MG63 (cell line): ENCODE measurements at regions not wholly inside any gene's neighbourhood (a gene's known extent, or its start where the extent isn't known, plus 50 kb on each side); places are given as distances from the start of the nearest gene placed in this dataset.
"Not testable (repeated sequence)": the region's sequence is repeated elsewhere in the genome, so short reads cannot be mapped to it uniquely, and the experiment has no call there.

Source experiments
- DNase-seq: peaks from one replicate; pipeline ENCODE4 v3.0.0-alpha.2; 2020
- H3K27me3 ChIP-seq: fragments of 250-450 bp; sonication (Bioruptor Pico); 2 replicates; pipeline ENCODE4 v1.5.1; 2020; ENCODE audit warnings: mild to moderate bottlenecking, moderate library complexity
- H3K36me3 ChIP-seq: fragments of 250-450 bp; sonication (Bioruptor Pico); 2 replicates; pipeline ENCODE4 v1.5.1; 2020; ENCODE audit warnings: mild to moderate bottlenecking, moderate library complexity
- H3K4me3 ChIP-seq: fragments of 250-450 bp; sonication (Bioruptor Pico); 2 replicates; pipeline ENCODE4 v1.5.1; 2020; ENCODE audit warnings: mild to moderate bottlenecking, moderate library complexity
- H3K9me3 ChIP-seq: fragments of 250-450 bp; sonication (Bioruptor Pico); 2 replicates; pipeline ENCODE4 v1.5.1; 2020; ENCODE audit warnings: mild to moderate bottlenecking, moderate library complexity

DNA sequence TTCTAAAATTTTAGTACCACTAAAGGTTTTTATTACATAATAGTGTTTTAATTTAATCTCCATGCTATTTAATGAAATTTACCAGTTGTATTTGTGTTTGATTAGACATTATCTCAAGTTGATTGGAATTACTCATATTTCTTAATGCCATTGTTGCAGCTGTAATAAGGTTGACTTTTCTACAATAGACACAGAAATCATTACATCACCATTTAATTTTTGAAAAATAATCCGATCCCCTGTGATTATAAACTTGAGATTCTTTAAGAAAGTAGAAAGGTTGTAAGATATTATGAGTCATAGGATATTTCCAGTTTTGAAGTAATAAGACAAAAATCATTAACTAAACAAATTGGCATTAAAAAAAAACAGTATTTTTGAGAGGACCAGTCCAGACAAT, 161.4 kb downstream of the PRL start:
- no peak for DNase-seq
- Histone ChIP-seq H3K9me3 (no peaks in the 10 kb centered on the region; the same call in 1 of the 2 replicates), H3K27me3 (no peaks in the 10 kb centered on the region), H3K4me3 (no peak overlapping the region), H3K36me3 (no peaks in the 10 kb centered on the region)

DNA sequence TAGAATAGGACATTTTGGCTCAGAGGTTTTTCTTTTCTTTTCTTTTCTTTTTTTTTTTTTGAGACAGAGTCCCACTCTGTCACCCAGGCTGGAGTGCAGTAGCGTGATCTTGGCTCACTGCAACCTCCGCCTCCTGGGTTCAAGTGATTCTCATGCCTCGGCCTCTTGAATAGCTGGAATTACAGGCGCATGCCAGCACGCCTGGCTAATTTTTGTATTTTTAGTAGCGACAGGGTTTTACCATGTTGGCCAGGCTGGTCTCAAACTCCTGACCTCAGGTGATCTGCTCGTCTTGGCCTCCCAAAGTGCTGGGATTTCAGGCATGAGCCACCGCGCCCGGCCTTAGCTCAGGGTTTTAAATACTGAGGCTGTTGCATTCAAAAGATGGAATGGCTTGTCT, 156.1 kb downstream of the PRL start:
- not testable (repeated sequence) for H3K36me3 ChIP-seq, DNase-seq, H3K27me3 ChIP-seq, H3K4me3 ChIP-seq, H3K9me3 ChIP-seq

- no peaks in the 10 kb centered on the region for H3K36me3 ChIP-seq
- H3K4me3 ChIP-seq, result no peak overlapping the region
- no peaks in the 10 kb centered on the region for H3K27me3 ChIP-seq
- no peak for DNase-seq
- no peaks in the 10 kb centered on the region for H3K9me3 ChIP-seq
Measured at GRCh38 chr6:22141241-22141745, 155.5 kb downstream of the PRL start.

- no peaks in the 10 kb centered on the region for H3K36me3 ChIP-seq
- DNase-seq, result no peak
- no peaks in the 10 kb centered on the region for H3K27me3 ChIP-seq
- H3K9me3 ChIP-seq, result no peaks in the 10 kb centered on the region
- H3K4me3 ChIP-seq, result no peak overlapping the region
Measured at GRCh38 chr6:22142856-22143255, 154.0 kb downstream of the PRL start.

GRCh38 chr6:22145376-22145775, 151.5 kb downstream of the PRL start:
- Histone ChIP-seq H3K27me3 (no peaks in the 10 kb centered on the region), H3K9me3 (no peaks in the 10 kb centered on the region), H3K4me3 (no peak overlapping the region), H3K36me3 (no peaks in the 10 kb centered on the region)
- DNase-seq, result no peak

DNA sequence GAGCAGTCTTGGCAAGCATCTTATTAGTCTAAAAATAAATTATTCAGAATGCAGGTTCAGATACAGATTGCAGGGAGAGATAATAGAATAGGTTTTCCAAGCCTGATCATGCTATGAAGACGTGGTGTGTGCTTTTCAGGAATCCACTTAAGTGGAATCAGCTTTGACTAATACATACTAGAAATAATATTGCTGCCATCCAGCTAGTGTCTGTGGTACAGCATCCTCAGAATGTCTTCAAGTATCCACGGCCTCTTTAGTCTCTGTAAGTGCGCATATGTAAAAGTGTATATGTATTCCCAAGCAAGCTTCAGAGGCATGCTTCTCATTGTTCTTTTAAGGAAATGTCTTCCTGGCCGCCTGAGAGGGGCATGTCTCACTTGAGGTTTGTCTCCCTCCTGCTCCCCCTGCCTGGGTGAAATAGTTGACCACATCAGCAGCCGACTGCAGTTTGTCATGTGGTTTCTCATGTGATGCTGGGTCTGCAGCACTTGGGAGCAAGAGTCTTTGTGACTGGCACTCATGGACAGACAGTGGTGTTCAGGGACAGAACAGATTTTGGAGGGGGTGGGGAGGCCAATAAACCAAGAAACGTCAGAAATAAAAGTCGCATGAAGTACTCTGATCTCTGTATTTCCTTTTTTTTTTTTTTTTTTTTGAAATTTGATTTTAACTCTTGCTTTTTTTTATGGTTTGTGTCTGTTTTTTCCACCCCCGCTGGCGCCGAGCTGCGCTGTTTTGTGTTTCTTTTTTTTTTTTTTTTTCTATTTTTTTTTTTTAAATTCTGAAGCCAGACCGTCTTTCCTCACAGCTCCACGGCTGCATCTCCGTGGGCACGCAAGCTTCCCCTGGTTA, 150.8 kb downstream of the PRL start:
- Histone ChIP-seq H3K27me3 (no peaks in the 10 kb centered on the region), H3K4me3 (peak overlapping the region; percentile 30; the same call in 1 of the 2 replicates), H3K36me3 (no peaks in the 10 kb centered on the region), H3K9me3 (no peaks in the 10 kb centered on the region)
- no peak for DNase-seq

- no peaks in the 10 kb centered on the region for H3K9me3 ChIP-seq
- H3K27me3 ChIP-seq, result no peaks in the 10 kb centered on the region
- peak overlapping the region; percentile 30 for H3K4me3 ChIP-seq
- no peak for DNase-seq
- no peaks in the 10 kb centered on the region for H3K36me3 ChIP-seq
Measured at GRCh38 chr6:22146678-22146930, 150.2 kb downstream of the PRL start.

- H3K4me3 ChIP-seq, result peak overlapping the region; percentile 30
- peak; percentile 4 for DNase-seq
- no peaks in the 10 kb centered on the region for H3K27me3 ChIP-seq
- no peaks in the 10 kb centered on the region for H3K36me3 ChIP-seq
- no peaks in the 10 kb centered on the region for H3K9me3 ChIP-seq
Measured at GRCh38 chr6:22146931-22147701, 149.7 kb downstream of the PRL start.

GRCh38 chr6:22147921-22148776, 148.7 kb downstream of the PRL start:
- Histone ChIP-seq H3K4me3 (no peak overlapping the region), H3K36me3 (no peaks in the 10 kb centered on the region), H3K27me3 (no peaks in the 10 kb centered on the region), H3K9me3 (no peaks in the 10 kb centered on the region)
- DNase-seq, result peak; percentile 54

- Histone ChIP-seq H3K27me3 (no peaks in the 10 kb centered on the region), H3K9me3 (no peaks in the 10 kb centered on the region), H3K4me3 (no peak overlapping the region), H3K36me3 (no peaks in the 10 kb centered on the region)
- DNase-seq, result no peak
Measured at GRCh38 chr6:22149096-22149495, 147.7 kb downstream of the PRL start.

DNA sequence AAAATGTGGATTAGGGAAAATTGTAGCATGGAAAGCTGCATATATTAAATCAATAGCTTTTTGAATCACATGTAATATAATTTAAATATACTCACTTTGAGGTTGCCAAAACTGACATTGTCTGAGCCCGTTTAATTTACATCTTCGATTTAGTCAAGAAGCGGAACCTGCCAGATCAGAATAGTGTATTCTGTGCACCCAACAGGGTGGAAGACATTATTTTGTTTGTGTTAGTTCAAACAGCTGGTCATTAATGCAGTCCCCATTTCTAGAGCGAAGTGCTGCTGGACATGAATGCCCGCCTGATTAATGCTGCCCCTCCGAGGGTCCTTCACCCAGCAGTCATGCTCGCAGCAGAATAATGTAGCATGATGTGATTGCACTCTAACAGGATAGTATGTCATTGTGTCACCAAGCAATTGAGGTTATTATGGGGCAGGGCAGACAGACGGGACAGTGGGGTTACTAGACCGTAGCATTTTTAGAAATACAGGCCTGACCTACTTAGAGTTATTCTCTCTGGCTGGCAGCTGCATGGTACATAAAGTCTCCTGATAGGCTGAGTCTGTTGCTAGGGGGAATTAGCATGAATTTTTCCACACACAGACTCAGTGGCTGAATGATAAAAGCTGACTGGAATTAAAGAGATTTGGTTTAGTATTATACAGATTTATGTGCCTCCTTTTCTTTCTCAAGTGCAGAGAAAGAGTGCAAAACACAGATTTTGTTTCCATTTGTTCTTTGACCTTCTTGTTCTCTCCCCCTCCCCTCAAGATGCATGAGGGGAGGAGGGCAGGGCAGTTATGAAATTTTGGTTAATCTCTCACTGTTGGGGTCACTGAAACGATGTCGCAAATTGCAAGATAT, 147.1 kb downstream of the PRL start:
- no peaks in the 10 kb centered on the region for H3K36me3 ChIP-seq
- H3K9me3 ChIP-seq, result no peaks in the 10 kb centered on the region
- H3K27me3 ChIP-seq, result no peaks in the 10 kb centered on the region
- H3K4me3 ChIP-seq, result no peak overlapping the region
- no peak for DNase-seq

DNA sequence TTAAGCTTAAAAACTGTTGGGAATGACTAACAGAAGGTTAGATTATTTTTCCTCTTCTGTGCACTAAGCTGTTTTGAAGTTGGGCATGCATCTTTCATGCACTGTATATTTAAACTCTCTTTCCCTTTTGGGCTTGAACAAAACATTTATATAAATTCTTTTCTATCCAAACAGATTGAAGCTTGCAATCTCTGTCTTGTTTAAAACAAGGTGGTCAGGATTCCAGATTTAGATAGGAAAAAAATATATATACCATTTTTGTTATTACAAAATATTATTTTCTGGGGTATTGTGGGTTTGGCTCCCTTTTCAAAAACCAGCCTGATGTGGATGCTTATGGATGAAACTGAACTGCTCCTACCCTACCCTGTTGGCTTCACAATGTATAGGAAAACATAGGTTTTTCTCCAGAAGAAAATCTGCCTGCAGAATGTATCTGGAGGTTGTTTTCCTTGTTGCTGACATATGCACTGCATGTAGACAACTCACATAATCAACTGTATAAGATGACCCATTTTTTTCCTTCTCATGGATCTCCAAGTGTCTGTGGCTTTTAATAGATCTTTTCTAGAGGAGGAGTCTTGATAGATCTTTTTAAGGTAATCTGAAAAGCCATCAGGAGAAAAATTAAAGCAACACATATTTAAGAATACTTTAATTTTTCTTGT, 146.3 kb downstream of the PRL start:
- no peaks in the 10 kb centered on the region for H3K27me3 ChIP-seq
- no peak for DNase-seq
- H3K9me3 ChIP-seq, result no peaks in the 10 kb centered on the region

DNA sequence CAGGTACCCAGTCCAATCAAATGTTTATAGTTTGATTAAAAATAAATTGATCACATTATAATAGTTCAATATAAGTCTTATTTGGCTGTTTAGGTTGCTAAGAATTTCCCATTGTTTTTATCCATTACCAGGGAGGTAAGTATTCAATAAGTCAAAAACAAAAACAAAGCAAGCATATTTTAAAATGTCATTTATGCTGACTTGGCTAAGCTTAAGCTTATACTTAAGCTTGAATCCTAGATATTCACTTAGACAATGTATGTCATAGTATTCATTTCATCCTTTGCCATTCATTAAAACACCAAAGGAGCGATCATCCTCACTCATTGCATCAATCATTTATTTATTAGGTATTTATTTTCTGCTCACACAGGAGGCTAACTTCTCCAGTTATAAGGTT, 144.9 kb downstream of the PRL start:
- no peak overlapping the region for H3K4me3 ChIP-seq
- H3K27me3 ChIP-seq, result no peaks in the 10 kb centered on the region
- H3K36me3 ChIP-seq, result no peaks in the 10 kb centered on the region
- H3K9me3 ChIP-seq, result no peaks in the 10 kb centered on the region
- no peak for DNase-seq

More for the DNA sequence above, 146.3 kb downstream of the PRL start:
- Histone ChIP-seq H3K36me3 (no peaks in the 10 kb centered on the region), H3K4me3 (no peak overlapping the region)

DNA sequence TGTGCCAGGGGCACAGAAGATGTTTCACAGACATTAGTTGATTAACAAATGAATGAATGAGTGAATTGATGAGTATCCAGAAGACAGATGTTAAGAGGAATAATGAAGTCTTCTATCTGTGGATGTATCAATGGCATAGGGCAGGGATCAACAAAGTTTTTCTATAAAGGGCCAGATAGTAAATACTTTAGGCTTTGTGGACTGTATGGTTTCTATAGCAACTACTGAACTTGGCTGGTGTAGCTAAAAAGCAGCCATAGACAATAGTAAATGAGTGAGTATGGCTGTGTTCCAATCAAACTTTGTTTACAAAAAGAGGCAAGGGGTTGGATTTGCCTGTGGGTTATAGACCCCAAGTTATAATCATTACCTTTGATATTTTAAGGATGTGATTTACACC, 144.0 kb downstream of the PRL start:
- no peaks in the 10 kb centered on the region for H3K36me3 ChIP-seq
- H3K4me3 ChIP-seq, result no peak overlapping the region
- H3K9me3 ChIP-seq, result no peaks in the 10 kb centered on the region
- H3K27me3 ChIP-seq, result no peaks in the 10 kb centered on the region
- DNase-seq, result no peak

DNA sequence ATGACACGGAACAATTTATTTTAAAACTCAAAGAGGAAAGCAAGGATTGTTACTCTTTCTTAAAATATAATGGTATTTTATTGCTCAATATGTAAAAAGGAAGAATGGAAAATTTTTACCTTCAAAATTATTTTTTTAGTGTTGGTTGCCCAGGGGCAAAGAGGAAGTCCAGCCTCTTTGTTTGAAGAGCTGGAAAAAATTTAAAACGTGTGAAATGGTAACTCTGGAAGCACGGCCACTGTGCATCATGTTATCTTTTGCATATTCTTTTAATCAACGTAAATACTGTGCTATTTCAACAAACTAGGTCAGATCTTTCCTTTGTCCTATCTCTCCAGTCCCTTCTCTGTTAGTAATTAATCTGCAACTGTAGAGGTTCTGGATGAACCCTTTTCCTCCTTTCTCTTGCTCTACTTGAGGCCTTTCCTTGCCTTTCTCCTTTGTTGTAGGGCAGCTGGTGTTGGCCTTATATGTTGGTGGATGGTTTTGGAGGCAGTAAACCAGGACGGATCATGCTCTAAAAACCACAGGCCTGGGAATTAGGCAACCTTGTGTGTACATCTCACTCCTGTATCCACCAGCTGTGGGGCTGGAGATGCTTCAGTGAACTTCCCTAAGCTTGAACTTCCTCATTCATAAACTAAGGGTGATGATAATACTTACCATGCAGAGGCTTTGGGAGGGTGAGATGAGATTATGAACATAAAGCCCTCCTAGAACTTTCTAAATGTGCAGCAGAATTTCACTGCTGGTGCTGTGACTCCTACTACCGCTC, 143.3 kb downstream of the PRL start:
- no peaks in the 10 kb centered on the region for H3K27me3 ChIP-seq
- H3K4me3 ChIP-seq, result no peak overlapping the region
- no peak for DNase-seq
- H3K36me3 ChIP-seq, result no peaks in the 10 kb centered on the region
- no peaks in the 10 kb centered on the region for H3K9me3 ChIP-seq
